SKM-1 treated with dmso at 0.1 percent for 144 hours (cell line): ENCODE measurements at regions not wholly inside any gene's neighbourhood (a gene's known extent, or its start where the extent isn't known, plus 50 kb on each side); places are given as distances from the start of the nearest gene placed in this dataset.

Experiments used
- DNase-seq: peaks from one replicate; lab custom pipeline; 2025; ENCODE audit not compliant: unreplicated experiment; lab: John Stamatoyannopoulos, UW

- DNase-seq, result no peak
Observed at GRCh38 chr2:183991968-183992367, 606.4 kb upstream of the ZNF804A start.

GRCh38 chr2:183993052-183993451, 605.3 kb upstream of the ZNF804A start:
- DNase-seq, result no peak

GRCh38 chr2:183995632-183996031, 602.7 kb upstream of the ZNF804A start:
- no peak for DNase-seq

GRCh38 chr2:183996825-183997793, 601.2 kb upstream of the ZNF804A start:
- DNase-seq, result no peak

GRCh38 chr2:183998041-183998796, 600.1 kb upstream of the ZNF804A start:
- no peak for DNase-seq

GRCh38 chr2:183998797-183999190, 599.5 kb upstream of the ZNF804A start:
- DNase-seq, result no peak

- DNase-seq, result no peak
Observed at GRCh38 chr2:184004289-184004947, 593.9 kb upstream of the ZNF804A start.

GRCh38 chr2:184004948-184005672, 593.2 kb upstream of the ZNF804A start:
- no peak for DNase-seq

GRCh38 chr2:184006998-184007397, 591.3 kb upstream of the ZNF804A start:
- no peak for DNase-seq

- no peak for DNase-seq
Observed at GRCh38 chr2:184026961-184027360, 571.4 kb upstream of the ZNF804A start.

- no peak for DNase-seq
Observed at GRCh38 chr2:184030245-184030644, 568.1 kb upstream of the ZNF804A start.

GRCh38 chr2:184030989-184031388, 567.3 kb upstream of the ZNF804A start:
- no peak for DNase-seq

GRCh38 chr2:184031402-184032147, 566.8 kb upstream of the ZNF804A start:
- DNase-seq, result no peak

GRCh38 chr2:184032983-184033382, 565.3 kb upstream of the ZNF804A start:
- DNase-seq, result no peak

- DNase-seq, result no peak
Observed at GRCh38 chr2:184037273-184037672, 561.1 kb upstream of the ZNF804A start.

GRCh38 chr2:184039493-184039892, 558.8 kb upstream of the ZNF804A start:
- DNase-seq, result no peak

GRCh38 chr2:184040230-184040629, 558.1 kb upstream of the ZNF804A start:
- DNase-seq, result no peak

GRCh38 chr2:184041077-184041476, 557.3 kb upstream of the ZNF804A start:
- no peak for DNase-seq

GRCh38 chr2:184041777-184042176, 556.6 kb upstream of the ZNF804A start:
- no peak for DNase-seq

- no peak for DNase-seq
Observed at GRCh38 chr2:184047536-184047935, 550.8 kb upstream of the ZNF804A start.
